GM18517 (cell line): ENCODE measurements at regions not wholly inside any gene's neighbourhood (a gene's known extent, or its start where the extent isn't known, plus 50 kb on each side); places are given as distances from the start of the nearest gene placed in this dataset.
A peak's percentile ranks its signal among the peaks of the same experiment; 100 is the strongest.
"Not testable (repeated sequence)": the region's sequence is repeated elsewhere in the genome, so short reads cannot be mapped to it uniquely, and the experiment has no call there.

Source experiments
- ATAC-seq: cut with Tn5 transposase; IDR thresholded peaks from one replicate; pipeline ENCODE4 v1.9.1; 2021; ENCODE audit warnings: mild to moderate bottlenecking, moderate library complexity; ENCODE audit not compliant: unreplicated experiment

DNA sequence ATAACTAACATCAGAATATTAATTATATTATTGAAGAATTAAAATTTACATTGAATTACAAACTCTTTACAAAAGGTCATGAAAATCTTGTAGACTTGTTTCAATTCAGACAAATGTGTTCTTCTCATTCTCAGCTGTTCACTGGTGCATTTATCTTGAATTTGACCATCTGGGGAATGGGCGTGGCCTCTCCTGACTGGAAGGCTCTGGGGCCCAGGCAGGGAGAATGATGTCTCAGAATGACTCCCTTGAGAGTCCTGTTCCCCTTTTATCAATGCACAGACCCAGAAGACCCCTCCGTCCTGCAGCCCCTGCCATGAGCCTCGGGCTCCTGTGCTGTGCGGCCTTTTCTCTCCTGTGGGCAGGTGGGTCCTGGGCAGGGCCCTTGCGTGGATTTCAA lies 242.2 kb upstream of the PRSS1 start:
- ATAC-seq = not testable (repeated sequence)

DNA sequence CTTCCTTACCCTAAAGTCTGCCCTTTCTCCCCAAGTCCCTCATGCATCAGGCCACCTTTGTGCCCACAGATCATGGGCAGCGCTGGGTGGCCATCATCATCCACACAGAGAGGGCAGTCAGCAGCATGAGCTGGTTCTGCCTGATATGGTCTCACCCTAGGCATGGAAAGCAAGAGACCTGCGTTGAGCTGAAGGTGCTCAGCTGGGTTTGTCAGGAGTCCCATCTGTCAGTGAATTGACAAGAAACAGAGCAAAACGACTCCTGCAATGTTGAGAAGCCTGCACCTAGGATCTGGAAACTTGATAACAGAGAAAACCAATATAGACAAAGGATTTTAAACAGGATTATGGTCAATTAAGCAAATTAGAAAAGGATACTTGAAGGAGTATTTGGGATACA lies 242.7 kb upstream of the PRSS1 start:
- no peak for ATAC-seq

GRCh38 chr7:142503949-142504348 lies 245.3 kb upstream of the PRSS1 start:
- not testable (repeated sequence) for ATAC-seq

DNA sequence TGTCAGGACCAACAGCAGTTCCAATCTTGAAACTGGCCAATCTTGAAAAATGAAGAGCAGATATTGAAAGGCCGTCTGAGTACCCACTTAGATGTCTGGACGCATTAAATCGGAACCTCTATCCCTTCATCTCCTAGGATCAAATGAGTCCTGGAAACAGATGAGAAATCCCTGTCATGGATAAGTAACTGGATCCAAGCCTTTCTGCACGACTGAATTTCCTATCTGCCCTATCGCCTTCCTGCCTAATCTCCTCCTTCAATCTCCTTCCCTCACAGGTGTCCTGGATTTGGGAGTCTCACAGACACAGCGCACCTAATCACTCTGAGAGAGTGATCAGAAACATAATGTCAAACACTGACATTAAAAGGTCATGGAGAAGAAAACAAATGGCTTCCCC lies 245.2 kb upstream of the PRSS58 start:
- ATAC-seq = no peak

GRCh38 chr7:142501434-142501833 lies 243.6 kb upstream of the PRSS58 start:
- ATAC-seq = no peak

DNA sequence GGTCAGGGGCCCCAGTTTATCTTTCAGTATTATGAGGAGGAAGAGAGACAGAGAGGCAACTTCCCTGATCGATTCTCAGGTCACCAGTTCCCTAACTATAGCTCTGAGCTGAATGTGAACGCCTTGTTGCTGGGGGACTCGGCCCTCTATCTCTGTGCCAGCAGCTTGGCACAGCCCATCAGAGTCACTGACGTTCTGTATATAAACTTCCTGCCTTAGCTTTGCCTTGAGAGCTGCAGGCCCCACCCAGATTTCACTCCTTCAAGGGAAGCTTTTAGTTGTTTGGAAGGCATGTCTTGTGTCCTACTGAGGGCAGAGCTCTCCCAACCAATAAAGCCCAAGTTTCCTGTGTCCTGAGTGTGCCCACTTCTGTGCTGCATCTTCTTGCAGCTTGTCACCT lies 242.5 kb upstream of the PRSS58 start:
- no peak for ATAC-seq

DNA sequence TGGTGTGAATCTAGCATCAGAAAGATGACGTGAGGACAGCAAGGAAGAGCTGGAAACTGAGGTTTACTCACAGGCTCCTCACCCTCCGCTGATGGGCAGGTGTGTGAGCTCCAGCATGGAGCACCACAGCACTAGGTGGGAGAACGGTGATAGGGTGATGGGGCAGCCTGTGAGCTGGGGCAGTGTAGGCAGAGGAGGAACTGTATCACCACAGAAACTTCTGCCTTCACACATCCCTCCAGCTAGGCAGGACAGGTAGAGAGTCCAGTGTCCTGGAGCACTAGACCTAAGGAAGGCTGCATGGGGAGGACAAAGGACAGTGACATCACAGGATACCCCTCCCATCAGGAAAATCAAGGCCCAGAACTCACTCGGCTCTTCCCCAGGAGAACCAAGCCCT lies 241.8 kb upstream of the PRSS58 start:
- ATAC-seq = no peak

DNA sequence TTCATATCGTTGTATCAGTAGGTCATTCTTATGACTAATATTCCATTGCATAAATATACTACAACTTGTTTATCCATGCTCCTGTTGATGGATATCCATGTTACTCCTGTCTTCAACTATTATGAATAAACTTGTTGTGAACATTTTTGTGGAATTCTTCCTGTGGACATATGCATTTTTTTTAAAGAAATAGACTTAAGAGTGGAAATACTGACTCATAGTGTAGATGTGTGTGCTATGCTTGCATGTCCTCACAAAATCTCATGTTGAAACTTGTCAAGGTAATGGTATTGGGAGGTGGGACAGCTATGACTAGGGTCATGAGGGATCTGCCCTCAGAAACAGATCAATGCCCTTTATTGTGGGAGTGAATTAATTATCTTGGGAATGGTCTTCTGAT lies 240.5 kb upstream of the PRSS58 start:
- no peak for ATAC-seq

DNA sequence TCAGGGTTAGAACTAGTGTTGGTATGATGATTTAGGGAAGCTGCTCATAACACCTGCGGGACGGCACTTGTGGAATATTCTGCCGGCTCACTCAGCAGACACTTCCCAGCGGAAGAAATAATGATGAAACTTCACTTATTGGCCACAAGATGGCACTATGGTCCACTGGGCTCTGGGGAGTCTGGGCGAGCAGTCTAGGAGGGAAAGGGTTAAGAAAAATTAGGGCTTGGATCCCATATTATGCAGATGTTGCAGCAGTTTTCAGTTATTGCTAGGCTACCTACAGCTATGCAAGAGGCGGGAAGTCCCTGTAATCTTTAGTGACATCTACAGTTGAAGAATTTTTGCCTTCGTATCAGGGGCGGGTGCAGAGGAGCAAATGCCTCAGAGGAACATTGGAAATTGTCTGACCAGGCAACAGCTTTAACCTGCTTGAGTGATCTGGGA lies 238.7 kb upstream of the PRSS58 start:
- ATAC-seq = peak; percentile 67

GRCh38 chr7:142495879-142496278 lies 238.0 kb upstream of the PRSS58 start:
- ATAC-seq = not testable (repeated sequence)

DNA sequence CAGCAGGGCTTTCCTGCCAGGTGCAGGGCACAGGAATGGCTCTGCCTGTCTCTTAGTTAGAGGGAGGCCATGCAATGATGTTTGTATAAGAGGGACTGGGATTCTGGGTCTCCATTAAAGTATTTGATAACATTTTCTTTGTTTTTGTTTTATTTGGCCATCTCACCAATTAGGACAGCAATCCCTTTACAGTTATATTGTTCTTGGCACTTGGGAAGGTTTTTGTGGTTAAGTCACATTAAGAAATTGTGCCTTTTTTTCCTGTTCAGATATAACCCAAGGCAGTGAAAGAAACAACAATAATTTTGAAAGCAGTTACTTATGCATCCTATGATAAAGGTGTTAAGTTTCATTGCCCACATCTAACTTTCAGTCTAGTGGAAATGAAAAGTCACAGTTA lies 237.4 kb upstream of the PRSS58 start:
- ATAC-seq = not testable (repeated sequence)

DNA sequence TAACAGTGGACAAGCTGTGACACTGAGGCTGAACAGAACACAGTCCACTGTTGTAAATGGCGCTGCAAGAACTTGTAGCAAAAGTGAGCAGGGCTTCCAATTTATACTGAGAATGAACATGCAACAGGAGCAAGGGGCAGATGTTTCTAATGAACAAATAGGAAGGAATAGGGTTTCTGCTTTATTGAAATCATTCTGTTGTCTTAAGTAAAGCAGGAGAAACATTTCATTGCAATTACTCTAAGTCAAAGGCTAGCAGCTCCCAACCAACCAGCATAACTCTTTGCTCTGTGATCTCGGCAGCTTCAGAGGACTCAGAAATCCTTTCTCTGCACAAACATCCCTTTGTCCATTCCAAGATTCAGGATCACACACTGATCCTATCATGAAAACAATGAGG lies 236.2 kb upstream of the PRSS58 start:
- ATAC-seq = no peak

DNA sequence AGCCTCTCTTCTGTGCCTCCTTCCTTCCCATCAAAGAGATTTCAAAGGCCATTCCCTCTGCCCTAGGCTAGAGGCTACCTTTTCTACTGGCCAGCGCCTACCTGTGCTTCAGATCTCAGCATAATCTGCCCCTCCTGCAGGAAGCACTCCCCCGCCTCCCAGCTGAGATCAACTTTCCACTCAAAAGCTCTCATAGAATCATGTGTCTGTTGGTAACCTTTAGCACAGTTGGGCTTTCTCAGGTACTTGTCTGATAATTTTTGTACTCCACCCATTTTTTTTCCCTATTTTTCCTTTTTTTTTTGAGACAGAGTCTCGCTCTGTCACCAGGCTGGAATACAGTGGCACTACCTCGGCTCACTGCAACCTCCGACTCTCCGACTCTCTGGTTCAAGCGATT lies 231.0 kb upstream of the PRSS58 start:
- no peak for ATAC-seq

DNA sequence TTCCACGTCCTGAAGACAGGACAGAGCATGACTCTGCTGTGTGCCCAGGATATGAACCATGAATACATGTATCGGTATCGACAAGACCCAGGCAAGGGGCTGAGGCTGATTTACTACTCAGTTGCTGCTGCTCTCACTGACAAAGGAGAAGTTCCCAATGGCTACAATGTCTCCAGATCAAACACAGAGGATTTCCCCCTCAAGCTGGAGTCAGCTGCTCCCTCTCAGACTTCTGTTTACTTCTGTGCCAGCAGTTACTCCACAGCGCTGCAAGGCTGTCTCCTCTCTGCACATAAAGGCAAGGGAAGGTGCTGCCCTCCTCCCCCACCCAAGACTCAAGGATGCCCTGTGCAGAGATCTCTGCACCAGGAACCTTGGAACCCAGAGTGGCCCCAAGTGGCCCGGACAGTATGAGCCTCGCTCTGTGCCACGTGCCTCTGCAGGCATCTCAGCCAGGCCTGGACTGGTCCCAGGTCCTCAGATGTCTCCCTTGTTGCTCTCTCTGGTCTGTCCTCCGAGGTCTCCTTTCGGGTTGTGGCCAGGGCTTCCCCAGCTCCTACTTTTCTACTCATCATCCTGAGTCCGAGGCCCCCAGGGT lies 230.3 kb upstream of the PRSS58 start:
- ATAC-seq = no peak

DNA sequence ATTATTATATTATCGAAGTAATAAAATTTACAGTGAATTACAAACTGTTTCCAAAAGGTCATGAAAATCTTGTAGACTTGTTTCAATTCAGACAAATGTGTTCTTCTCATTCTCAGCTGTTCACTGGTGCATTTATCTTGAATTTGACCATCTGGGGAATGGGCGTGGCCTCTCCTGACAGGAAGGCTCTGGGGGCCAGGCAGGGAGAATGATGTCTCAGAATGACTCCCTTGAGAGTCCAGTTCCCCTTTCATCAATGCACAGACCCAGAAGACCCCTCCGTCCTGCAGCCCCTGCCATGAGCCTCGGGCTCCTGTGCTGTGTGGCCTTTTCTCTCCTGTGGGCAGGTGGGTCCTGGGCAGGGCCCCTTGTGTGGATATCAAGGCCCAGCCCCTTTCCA lies 229.7 kb upstream of the PRSS58 start:
- not testable (repeated sequence) for ATAC-seq

GRCh38 chr7:142487124-142487523 lies 229.3 kb upstream of the PRSS58 start:
- no peak for ATAC-seq

GRCh38 chr7:142485617-142486226 lies 227.9 kb upstream of the PRSS58 start:
- no peak for ATAC-seq

DNA sequence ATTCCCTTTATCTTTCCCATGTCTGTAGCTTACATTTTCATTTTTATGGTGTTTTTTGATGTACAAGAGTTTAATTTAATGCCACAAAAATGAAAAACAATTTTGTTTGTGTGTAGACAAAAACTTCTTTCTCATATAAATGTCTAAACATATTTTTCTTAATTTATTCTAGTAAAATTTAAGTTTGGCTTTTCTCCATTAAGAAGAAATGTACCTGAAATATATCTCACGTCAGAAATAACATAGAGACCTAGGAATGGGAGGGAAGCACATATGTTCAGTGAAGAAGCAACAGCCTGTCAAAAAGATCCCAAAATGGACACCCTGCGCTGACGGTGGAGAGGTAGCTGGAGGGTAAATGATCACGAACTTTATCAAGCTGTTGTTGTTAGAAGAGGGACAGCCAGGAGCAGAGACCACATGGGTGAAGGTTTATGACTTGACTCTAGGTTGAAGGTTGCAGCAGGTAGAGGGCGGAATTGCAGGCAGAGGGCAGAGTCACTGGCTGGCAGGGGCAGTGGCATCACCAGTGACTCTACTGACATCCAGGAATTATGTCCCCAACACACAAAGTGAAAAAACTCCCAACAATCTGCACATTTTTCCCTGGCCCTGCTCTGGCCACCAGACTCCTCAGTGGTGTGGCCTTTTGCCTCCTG lies 225.9 kb upstream of the PRSS58 start:
- no peak for ATAC-seq

DNA sequence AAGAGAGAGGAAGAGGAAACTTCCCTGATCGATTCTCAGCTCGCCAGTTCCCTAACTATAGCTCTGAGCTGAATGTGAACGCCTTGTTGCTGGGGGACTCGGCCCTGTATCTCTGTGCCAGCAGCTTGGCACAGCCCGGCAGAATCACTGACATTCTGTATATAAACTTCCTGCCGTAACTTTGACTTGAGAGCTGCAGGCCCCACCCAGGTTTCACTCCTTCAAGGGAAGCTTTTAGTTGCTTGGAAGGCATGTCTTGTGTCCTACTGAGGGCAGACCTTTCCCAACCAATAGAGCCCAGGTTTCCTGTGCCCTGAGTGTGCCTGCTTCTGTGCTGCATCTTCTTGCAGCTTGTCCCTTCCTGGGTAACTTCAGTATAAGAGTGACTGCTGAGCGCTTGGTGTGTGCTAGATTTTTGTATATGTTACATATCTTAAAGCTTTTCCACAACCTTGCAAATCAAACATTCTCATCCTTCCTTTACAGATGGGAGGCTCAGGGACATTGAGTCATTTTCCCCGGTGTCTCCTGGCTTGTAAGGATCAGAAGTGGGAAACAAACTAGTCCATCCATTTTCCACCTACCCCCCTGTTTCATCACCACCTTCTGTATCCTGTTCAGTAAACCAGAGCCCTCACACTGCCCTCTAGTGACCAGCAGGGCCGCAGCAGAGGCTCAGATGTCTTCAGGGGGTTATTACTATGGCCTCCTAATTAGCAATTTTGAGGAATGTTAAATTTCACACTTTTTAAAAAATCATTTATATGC lies 225.2 kb upstream of the PRSS58 start:
- peak; percentile 64 for ATAC-seq

DNA sequence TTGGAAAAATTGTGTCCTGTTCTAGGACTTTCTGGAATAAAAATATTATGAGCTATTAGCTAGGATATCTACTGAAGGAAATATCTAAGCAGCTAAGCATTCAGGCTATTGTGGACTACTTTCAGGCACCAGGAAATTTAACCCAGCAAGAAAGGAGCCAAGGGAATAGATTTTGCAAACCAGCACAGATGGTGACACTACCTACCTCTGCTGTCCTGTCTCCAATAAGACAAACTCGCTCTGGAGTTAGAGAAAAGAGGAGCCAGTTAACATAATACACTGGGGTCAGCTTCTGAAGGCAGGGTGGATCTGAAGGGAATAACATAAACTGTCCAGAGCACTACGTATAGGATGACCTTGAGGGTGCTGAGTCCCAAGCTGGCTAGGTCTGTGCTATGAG lies 223.7 kb upstream of the PRSS58 start:
- no peak for ATAC-seq

GRCh38 chr7:142478479-142479220 lies 220.8 kb upstream of the PRSS58 start:
- ATAC-seq = peak; percentile 73
